Mesothelial cell of epicardium (in vitro differentiated cells): ENCODE measurements at regions not wholly inside any gene's neighbourhood (a gene's known extent, or its start where the extent isn't known, plus 50 kb on each side); places are given as distances from the start of the nearest gene placed in this dataset.

Experiments used
- DNase-seq, 2 experiments: peaks; one replicate each; pipeline ENCODE4 v3.0.0; 2021; ENCODE audit warnings: low spot score in 2 of 2; ENCODE audit not compliant: unreplicated experiment in 2 of 2
- H3K27ac Mint-ChIP-seq: 2 replicates; pipeline ENCODE4 v1.8.0; 2021; ENCODE audit warnings: mixed read lengths
- H3K27me3 Mint-ChIP-seq: 2 replicates; pipeline ENCODE4 v1.8.0; 2021; ENCODE audit warnings: low read depth, mixed read lengths
- H3K36me3 Mint-ChIP-seq: 2 replicates; pipeline ENCODE4 v1.8.0; 2021; ENCODE audit warnings: mixed read lengths
- H3K4me1 Mint-ChIP-seq: 2 replicates; pipeline ENCODE4 v1.8.0; 2021; ENCODE audit warnings: mixed read lengths
- H3K4me3 Mint-ChIP-seq: 2 replicates; pipeline ENCODE4 v1.8.0; 2021; ENCODE audit warnings: mild to moderate bottlenecking, moderate library complexity, mixed read lengths
- H3K9me3 Mint-ChIP-seq: 2 replicates; pipeline ENCODE4 v1.8.0; 2021; ENCODE audit warnings: mixed read lengths
- TF ChIP-seq, protein P1 (sequence below): fragments of 200-600 bp; sonication (generic); IDR thresholded peaks from one replicate; pipeline ENCODE4 v1.5.0; 2021; ENCODE audit warnings: antibody characterized with exemption; ENCODE audit not compliant: unreplicated experiment

DNA sequence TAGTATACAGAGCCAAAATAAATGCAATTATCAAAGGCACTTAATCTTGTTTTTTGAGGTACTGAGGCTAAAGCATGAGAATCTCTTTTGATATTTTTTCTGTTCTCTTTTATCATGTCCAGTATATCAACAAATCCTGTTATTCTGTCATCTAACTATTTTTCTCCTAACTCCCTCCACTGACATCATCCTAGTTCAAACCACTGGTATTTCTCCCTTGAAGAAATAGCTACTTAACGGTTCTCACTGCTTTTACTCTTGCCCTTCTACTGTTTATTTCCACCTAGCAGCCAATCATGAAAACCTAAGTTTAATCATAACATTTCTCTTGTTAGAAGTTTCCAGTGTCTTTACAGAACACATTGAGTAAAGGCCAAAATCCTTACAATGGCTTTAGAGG, 317.6 kb downstream of the GPD2 start:
- no peaks in the 10 kb centered on the region for H3K9me3 Mint-ChIP-seq
- H3K4me3 Mint-ChIP-seq = no peak overlapping the region
- peaks cover 9% of the 10 kb centered on the region for H3K4me1 Mint-ChIP-seq
- DNase-seq = no peak
- TF ChIP-seq, protein P1, sequence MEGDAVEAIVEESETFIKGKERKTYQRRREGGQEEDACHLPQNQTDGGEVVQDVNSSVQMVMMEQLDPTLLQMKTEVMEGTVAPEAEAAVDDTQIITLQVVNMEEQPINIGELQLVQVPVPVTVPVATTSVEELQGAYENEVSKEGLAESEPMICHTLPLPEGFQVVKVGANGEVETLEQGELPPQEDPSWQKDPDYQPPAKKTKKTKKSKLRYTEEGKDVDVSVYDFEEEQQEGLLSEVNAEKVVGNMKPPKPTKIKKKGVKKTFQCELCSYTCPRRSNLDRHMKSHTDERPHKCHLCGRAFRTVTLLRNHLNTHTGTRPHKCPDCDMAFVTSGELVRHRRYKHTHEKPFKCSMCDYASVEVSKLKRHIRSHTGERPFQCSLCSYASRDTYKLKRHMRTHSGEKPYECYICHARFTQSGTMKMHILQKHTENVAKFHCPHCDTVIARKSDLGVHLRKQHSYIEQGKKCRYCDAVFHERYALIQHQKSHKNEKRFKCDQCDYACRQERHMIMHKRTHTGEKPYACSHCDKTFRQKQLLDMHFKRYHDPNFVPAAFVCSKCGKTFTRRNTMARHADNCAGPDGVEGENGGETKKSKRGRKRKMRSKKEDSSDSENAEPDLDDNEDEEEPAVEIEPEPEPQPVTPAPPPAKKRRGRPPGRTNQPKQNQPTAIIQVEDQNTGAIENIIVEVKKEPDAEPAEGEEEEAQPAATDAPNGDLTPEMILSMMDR = no peak
- no peak overlapping the region for H3K27ac Mint-ChIP-seq
- H3K27me3 Mint-ChIP-seq = no peaks in the 10 kb centered on the region
- H3K36me3 Mint-ChIP-seq = no peaks in the 10 kb centered on the region

DNA sequence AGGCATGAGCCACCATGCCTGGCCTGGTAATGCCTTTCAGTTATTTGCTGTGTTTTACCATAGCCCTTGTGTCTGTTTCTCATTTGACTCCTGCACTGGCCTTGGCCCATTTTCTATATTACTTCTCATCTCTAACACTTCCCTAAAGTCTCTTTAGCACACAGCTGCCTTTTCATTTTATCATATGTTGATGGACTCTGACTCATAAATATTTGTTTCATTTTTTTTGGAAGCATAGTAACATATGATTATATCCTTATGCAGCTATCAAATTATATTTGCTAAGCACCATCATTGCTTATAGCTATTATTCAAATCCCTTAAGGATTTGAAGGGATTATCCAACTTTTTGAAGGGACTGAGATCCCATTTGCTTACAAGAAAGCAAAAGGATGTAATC, 320.3 kb downstream of the GPD2 start:
- H3K27me3 Mint-ChIP-seq = no peaks in the 10 kb centered on the region
- TF ChIP-seq, protein P1 = no peak
- no peak overlapping the region for H3K27ac Mint-ChIP-seq
- H3K4me1 Mint-ChIP-seq = peaks cover 9% of the 10 kb centered on the region
- H3K9me3 Mint-ChIP-seq = peaks cover 13% of the 10 kb centered on the region
- no peak overlapping the region for H3K4me3 Mint-ChIP-seq
- DNase-seq = no peak
- H3K36me3 Mint-ChIP-seq = no peaks in the 10 kb centered on the region

DNA sequence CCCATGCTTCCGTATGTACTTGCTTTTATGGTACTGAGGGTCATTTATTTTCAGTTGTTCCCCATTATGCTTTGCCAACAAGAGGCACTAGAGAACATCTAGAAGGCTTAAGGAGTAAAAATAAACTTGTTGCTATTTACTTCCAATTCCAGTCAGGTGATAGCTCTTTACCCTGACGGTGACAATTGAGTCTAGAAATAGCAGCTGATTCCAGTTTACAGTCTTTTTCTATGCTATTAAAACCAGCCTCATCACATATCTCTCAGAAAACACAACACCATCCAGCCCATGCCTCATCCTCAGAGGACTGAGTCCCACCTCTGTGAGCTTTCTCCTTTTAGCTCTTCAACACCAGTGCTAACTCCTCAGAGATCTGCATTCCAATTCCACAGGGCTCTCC, 327.0 kb downstream of the GPD2 start:
- no peaks in the 10 kb centered on the region for H3K27me3 Mint-ChIP-seq
- no peak overlapping the region for H3K27ac Mint-ChIP-seq
- no peak overlapping the region for H3K4me3 Mint-ChIP-seq
- H3K9me3 Mint-ChIP-seq = peaks cover 18% of the 10 kb centered on the region
- TF ChIP-seq, protein P1 = no peak
- no peak for DNase-seq
- H3K36me3 Mint-ChIP-seq = no peaks in the 10 kb centered on the region
- no peaks in the 10 kb centered on the region for H3K4me1 Mint-ChIP-seq

DNA sequence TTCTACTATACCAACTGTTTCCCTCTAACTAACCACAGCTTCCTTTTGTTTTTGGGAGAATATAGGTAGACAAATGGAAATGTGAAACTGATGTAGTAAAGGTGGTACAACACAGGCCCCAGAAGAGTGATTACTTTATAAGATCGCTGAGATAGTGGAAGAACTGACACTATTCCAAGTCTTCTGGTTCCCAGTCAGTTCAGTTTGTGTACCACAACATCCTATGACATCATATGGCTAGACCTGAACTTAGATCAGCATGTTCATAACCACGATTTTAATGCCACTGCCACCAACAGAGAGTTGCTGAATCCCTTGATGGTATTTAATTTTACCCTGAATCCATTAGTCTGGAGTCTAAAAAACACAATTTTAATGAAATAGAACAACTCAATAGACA, 328.9 kb downstream of the GPD2 start:
- no peak overlapping the region for H3K4me3 Mint-ChIP-seq
- TF ChIP-seq, protein P1 = no peak
- H3K9me3 Mint-ChIP-seq = peaks cover 18% of the 10 kb centered on the region
- H3K36me3 Mint-ChIP-seq = no peaks in the 10 kb centered on the region
- no peaks in the 10 kb centered on the region for H3K27me3 Mint-ChIP-seq
- no peak for DNase-seq
- no peaks in the 10 kb centered on the region for H3K4me1 Mint-ChIP-seq
- H3K27ac Mint-ChIP-seq = no peak overlapping the region

DNA sequence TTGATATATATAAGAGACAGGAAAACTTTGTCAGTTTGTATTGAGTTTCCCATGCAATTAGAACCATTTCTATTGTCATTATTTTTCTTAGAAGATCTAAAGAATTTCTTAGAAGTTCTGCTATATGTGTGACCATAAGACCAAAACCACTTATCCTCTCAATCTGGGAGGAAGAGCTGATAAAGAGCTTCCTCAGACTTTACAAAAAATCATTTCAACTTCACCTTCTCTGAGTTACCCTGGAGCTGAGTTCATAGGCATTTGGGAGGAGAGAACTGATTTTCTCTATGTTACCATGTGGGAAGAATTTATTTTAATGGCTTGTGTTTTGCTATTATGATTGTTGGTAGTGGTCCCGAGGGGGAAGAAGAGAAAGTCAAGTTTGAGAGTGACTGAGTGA, 329.3 kb downstream of the GPD2 start:
- H3K27ac Mint-ChIP-seq = no peak overlapping the region
- DNase-seq = no peak
- no peaks in the 10 kb centered on the region for H3K27me3 Mint-ChIP-seq

DNA sequence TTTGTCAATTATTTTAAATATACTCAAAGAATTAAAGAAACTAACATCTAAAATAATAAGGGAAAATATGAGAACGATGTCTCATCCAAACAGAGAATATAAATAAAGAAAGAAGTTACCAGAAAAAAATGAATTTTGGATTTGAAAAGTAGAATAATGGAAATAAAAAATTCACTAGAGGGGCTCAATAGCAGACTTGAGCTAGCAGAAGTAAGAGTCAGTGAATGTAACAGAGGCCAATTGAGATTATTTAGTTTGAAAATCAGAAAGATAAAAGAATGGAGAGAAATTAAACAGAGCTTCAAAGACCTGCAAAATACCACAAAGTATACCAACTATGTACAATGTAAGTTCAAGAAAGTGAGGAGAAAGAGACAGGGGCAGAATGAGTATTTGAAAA, 333.6 kb downstream of the GPD2 start:
- Mint-ChIP-seq H3K9me3 (peaks cover 15% of the 10 kb centered on the region), H3K27ac (no peak overlapping the region), H3K36me3 (no peaks in the 10 kb centered on the region), H3K4me3 (no peak overlapping the region), H3K4me1 (no peaks in the 10 kb centered on the region), H3K27me3 (no peaks in the 10 kb centered on the region)
- TF ChIP-seq, protein P1 = no peak
- no peak for DNase-seq

More for the DNA sequence above, 329.3 kb downstream of the GPD2 start:
- Mint-ChIP-seq H3K4me3 (no peak overlapping the region), H3K9me3 (peaks cover 22% of the 10 kb centered on the region), H3K36me3 (no peaks in the 10 kb centered on the region), H3K4me1 (no peaks in the 10 kb centered on the region)
- TF ChIP-seq, protein P1 = no peak
